B cell (primary cell): ENCODE measurements at regions not wholly inside any gene's neighbourhood (a gene's known extent, or its start where the extent isn't known, plus 50 kb on each side); places are given as distances from the start of the nearest gene placed in this dataset.

Experiments
- CTCF ChIP-seq: fragments of 200-600 bp; IDR thresholded peaks from one replicate; pipeline ENCODE4 v1.8.0; 2022; ENCODE audit warnings: antibody characterized with exemption, mild to moderate bottlenecking
- EZH2 ChIP-seq: IDR thresholded peaks from 2 replicates; pipeline ENCODE4 v1.6.1; 2012; ENCODE audit warnings: borderline replicate concordance, low read depth, mild to moderate bottlenecking, moderate library complexity, low read length; ENCODE audit not compliant: insufficient read depth, poor library complexity, severe bottlenecking

GRCh38 chr18:42268186-42268725 lies 313.2 kb downstream of the PIK3C3 start:
- TF ChIP-seq CTCF (no peak), EZH2 (no peak)
